Progenitor cell of endocrine pancreas (in vitro differentiated cells): ENCODE measurements at regions not wholly inside any gene's neighbourhood (a gene's known extent, or its start where the extent isn't known, plus 50 kb on each side); places are given as distances from the start of the nearest gene placed in this dataset.

ENCODE experiments used
- DNase-seq: peaks from one replicate; pipeline ENCODE4 v3.0.0; 2021; ENCODE audit warnings: low spot score; ENCODE audit not compliant: unreplicated experiment
- H3K27ac Mint-ChIP-seq: 2 replicates; pipeline ENCODE4 v1.8.0; 2021; ENCODE audit warnings: mild to moderate bottlenecking, moderate library complexity, mixed read lengths
- H3K27me3 Mint-ChIP-seq: 2 replicates; pipeline ENCODE4 v1.8.0; 2021; ENCODE audit warnings: mixed read lengths
- H3K36me3 Mint-ChIP-seq: 2 replicates; pipeline ENCODE4 v1.8.0; 2022; ENCODE audit warnings: mixed read lengths; ENCODE audit not compliant: insufficient read depth
- H3K4me1 Mint-ChIP-seq: 2 replicates; pipeline ENCODE4 v1.8.0; 2021; ENCODE audit warnings: low read depth, mixed read lengths
- H3K4me3 Mint-ChIP-seq: 2 replicates; pipeline ENCODE4 v1.8.0; 2021; ENCODE audit warnings: low read depth, mild to moderate bottlenecking, moderate library complexity, mixed read lengths
- H3K9me3 Mint-ChIP-seq: 2 replicates; pipeline ENCODE4 v1.8.0; 2021; ENCODE audit warnings: low read depth, mixed read lengths
- TF ChIP-seq, protein P1 (sequence below): fragments of 200-600 bp; sonication (generic); IDR thresholded peaks from one replicate; pipeline ENCODE4 v1.5.0; 2021; ENCODE audit warnings: antibody characterized with exemption, mild to moderate bottlenecking; ENCODE audit not compliant: unreplicated experiment

DNA sequence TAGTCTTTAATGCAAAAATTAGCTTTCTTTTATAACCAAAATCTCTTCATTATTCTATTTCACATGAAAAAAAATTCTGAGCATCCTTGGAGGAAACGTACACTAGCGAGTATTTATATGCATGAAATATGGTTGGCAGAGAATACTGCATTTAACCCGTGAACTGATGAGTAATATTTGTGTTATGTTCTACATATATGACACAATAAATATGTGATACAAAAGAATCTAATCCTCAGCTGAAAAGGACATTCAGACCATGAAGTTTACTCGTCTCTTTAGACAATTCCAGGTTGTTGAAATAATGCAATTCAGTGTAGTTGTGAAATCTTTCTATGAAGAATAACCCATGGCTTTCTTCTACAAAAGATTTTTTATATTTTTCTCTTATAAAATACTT lies 524.8 kb upstream of the MAN1A1 start:
- Mint-ChIP-seq H3K27me3 (no peaks in the 10 kb centered on the region), H3K4me3 (no peak overlapping the region), H3K27ac (no peak overlapping the region), H3K4me1 (no peaks in the 10 kb centered on the region), H3K36me3 (no peaks in the 10 kb centered on the region), H3K9me3 (no peaks in the 10 kb centered on the region)
- TF ChIP-seq, protein P1, sequence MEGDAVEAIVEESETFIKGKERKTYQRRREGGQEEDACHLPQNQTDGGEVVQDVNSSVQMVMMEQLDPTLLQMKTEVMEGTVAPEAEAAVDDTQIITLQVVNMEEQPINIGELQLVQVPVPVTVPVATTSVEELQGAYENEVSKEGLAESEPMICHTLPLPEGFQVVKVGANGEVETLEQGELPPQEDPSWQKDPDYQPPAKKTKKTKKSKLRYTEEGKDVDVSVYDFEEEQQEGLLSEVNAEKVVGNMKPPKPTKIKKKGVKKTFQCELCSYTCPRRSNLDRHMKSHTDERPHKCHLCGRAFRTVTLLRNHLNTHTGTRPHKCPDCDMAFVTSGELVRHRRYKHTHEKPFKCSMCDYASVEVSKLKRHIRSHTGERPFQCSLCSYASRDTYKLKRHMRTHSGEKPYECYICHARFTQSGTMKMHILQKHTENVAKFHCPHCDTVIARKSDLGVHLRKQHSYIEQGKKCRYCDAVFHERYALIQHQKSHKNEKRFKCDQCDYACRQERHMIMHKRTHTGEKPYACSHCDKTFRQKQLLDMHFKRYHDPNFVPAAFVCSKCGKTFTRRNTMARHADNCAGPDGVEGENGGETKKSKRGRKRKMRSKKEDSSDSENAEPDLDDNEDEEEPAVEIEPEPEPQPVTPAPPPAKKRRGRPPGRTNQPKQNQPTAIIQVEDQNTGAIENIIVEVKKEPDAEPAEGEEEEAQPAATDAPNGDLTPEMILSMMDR: no peak
- DNase-seq: no peak

DNA sequence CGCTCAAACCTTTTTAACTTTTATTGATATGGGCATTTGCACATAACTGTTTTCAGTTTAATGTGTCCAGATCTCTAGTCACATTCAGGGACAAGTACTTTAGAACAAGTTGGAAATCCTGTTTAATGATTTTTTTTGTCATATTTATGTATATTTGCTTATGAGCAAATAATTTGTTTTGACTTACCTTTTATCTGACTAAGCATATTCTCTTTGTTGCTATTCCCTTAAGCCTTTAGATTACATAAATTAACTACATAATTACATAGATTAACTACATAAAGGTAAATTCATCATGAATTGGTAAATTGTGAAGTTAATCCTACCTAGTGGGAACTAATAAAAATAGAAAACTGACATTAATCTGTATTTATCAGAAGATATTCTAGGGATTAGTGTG lies 523.5 kb upstream of the MAN1A1 start:
- H3K36me3 Mint-ChIP-seq: no peaks in the 10 kb centered on the region
- no peak overlapping the region for H3K27ac Mint-ChIP-seq
- no peak overlapping the region for H3K4me3 Mint-ChIP-seq
- TF ChIP-seq, protein P1: no peak
- DNase-seq: no peak
- H3K4me1 Mint-ChIP-seq: no peaks in the 10 kb centered on the region
- no peaks in the 10 kb centered on the region for H3K9me3 Mint-ChIP-seq
- no peaks in the 10 kb centered on the region for H3K27me3 Mint-ChIP-seq

DNA sequence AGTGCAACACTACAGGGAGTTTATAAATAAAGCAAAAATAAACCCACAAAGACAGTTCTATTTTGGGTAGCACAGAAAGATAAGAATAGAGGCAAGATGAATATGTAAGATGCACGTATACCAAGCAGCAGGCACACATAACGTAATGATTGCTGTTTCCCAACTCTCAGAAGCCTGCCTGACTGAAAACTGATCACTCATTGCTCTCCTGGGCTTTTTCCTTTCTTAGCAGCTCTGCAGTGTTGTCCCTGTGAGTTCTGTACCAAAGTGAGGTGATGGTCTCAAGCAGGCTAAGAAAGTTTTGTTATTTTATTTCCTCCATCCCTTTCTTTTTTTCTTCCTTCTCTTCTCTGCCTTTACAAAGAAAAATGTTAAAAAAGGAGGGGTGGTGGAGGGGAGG lies 522.0 kb upstream of the MAN1A1 start:
- Mint-ChIP-seq H3K36me3 (no peaks in the 10 kb centered on the region), H3K27ac (no peak overlapping the region)
- TF ChIP-seq, protein P1: no peak

DNA sequence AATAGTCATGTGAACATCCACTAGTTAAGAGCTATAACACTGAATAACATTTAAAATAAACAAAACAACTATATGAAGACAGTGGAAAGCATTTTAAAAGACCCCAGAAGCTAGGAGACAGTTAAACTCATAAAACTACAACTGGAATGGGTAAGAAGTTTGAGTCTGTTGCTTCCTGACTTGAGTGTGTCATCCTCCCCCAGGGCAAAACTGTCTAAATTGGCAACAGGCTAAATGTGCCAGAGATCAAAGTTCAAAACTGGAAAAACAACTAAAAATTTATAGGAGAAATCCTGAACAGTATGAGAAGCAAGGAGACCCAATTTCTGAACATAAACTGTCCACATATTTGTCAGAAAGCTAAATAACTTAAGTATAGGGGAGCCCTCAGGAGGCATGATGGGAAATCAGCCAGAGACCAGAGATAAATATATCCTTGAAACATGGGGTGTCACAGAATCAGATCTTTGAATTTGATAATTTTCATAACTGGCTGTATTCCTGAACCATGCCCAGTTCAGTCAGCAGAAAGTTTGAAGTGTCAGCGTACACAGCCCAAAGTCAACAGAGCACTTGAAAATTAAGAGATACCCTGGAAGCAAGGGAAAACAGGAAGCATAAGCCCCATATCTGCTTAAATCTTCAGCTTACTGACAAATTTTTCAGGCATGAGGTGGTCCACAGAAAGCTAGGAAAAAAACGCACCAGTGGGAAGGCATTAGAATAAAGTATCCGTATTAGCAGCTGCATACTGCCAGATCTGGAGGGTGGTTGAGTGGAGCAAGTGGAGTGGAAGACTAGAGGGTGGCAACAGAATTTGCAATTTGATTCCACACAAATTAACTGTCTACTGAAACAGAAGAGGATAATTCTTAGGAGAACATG lies 516.1 kb upstream of the MAN1A1 start:
- Mint-ChIP-seq H3K4me3 (no peak overlapping the region), H3K27me3 (no peaks in the 10 kb centered on the region), H3K4me1 (peaks cover 5% of the 10 kb centered on the region), H3K9me3 (peaks cover 10% of the 10 kb centered on the region), H3K27ac (no peak overlapping the region), H3K36me3 (no peaks in the 10 kb centered on the region)
- TF ChIP-seq, protein P1: no peak
- no peak for DNase-seq

More for the DNA sequence above, 522.0 kb upstream of the MAN1A1 start:
- Mint-ChIP-seq H3K9me3 (peaks cover 2% of the 10 kb centered on the region), H3K27me3 (no peaks in the 10 kb centered on the region), H3K4me1 (no peaks in the 10 kb centered on the region), H3K4me3 (no peak overlapping the region)
- DNase-seq: no peak

DNA sequence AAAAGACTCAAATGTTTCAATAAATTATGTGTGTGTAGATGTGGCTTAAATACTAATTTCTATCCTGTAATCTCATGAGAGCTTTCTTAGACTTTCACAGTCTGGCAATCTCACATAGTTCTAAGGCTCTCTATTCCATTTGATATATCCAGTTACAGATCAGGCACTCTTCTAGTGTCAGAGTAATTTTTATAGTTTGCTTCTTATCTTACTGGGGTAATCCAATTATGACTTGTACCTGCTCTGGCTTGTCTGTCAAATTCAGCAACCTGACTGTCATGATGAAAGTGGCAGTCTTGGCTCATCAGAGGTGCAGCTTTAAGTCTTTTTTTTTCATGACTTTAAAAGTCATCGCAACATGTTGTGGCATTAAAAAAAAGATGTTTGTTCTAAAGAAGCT lies 513.2 kb upstream of the MAN1A1 start:
- no peak overlapping the region for H3K4me3 Mint-ChIP-seq
- H3K36me3 Mint-ChIP-seq: no peaks in the 10 kb centered on the region
- peaks cover 10% of the 10 kb centered on the region for H3K9me3 Mint-ChIP-seq
- DNase-seq: no peak
- no peaks in the 10 kb centered on the region for H3K27me3 Mint-ChIP-seq
- TF ChIP-seq, protein P1: no peak
- peaks cover 5% of the 10 kb centered on the region for H3K4me1 Mint-ChIP-seq
- no peak overlapping the region for H3K27ac Mint-ChIP-seq
